DND-41 (cell line): ENCODE measurements at regions not wholly inside any gene's neighbourhood (a gene's known extent, or its start where the extent isn't known, plus 50 kb on each side); places are given as distances from the start of the nearest gene placed in this dataset.

Source experiments
- CTCF ChIP-seq: IDR thresholded peaks from 2 replicates; pipeline ENCODE4 v1.5.1; 2012; ENCODE audit warnings: borderline replicate concordance, low read length, moderate library complexity, mild to moderate bottlenecking; ENCODE audit not compliant: poor library complexity, severe bottlenecking; ENCODE audit errors: extremely low read depth
- EZH2 ChIP-seq: IDR thresholded peaks from 3 replicates; pipeline ENCODE4 v1.6.1; 2012; ENCODE audit warnings: borderline replicate concordance, low read depth, mild to moderate bottlenecking, moderate library complexity, low read length, inconsistent platforms; ENCODE audit not compliant: severe bottlenecking

- TF ChIP-seq EZH2 (no peak), CTCF (no peak)
These were observed 174.0 kb upstream of the FMR1 start for GRCh38 chrX:147737690-147738089.
